ENCODE measurements at regions not wholly inside any gene's neighbourhood (a gene's known extent, or its start where the extent isn't known, plus 50 kb on each side); places are given as distances from the start of the nearest gene placed in this dataset.

- TF ChIP-seq CTCF (IDR thresholded peaks at IDR 0.05; ENCODE audit: insufficient read depth, low read length, poor library complexity, severe bottlenecking) = no peak
- TF ChIP-seq EZH2phosphoT487 (conservative IDR thresholded peaks at IDR 0.05; ENCODE audit: low read length) = no peak
Observed at GRCh38 chr1:80066060-80066459, 1059.5 kb upstream of the ADGRL4 start.

Measured in SU-DHL-6 (cell line).